GM23248 (cell line): ENCODE measurements at regions not wholly inside any gene's neighbourhood (a gene's known extent, or its start where the extent isn't known, plus 50 kb on each side); places are given as distances from the start of the nearest gene placed in this dataset.

Experiments used
- DNase-seq: peaks from one replicate; pipeline ENCODE4 v3.0.0-alpha.2; 2015
- H2AFZ ChIP-seq: fragments of 200-600 bp; sonication (generic); 2 replicates; pipeline ENCODE4 v1.6.1; 2016; ENCODE audit warnings: antibody characterized with exemption
- H3F3A ChIP-seq: fragments of 200-600 bp; sonication (generic); 2 replicates; pipeline ENCODE4 v1.6.1; 2016; ENCODE audit warnings: mild to moderate bottlenecking, antibody characterized with exemption, mixed run types; ENCODE audit not compliant: insufficient read depth
- H3K27ac ChIP-seq: fragments of 200-600 bp; sonication (generic); 2 replicates; pipeline ENCODE4 v1.5.1; 2016; ENCODE audit warnings: mild to moderate bottlenecking
- H3K27me3 ChIP-seq: fragments of 200-600 bp; sonication (generic); replicated peaks from 2 replicates; pipeline ENCODE4 v1.6.1; 2016; ENCODE audit warnings: mild to moderate bottlenecking; ENCODE audit not compliant: insufficient read depth
- H3K36me3 ChIP-seq: fragments of 200-600 bp; sonication (generic); 2 replicates; pipeline ENCODE4 v1.6.1; 2016; ENCODE audit warnings: low read depth, mild to moderate bottlenecking
- H3K4me1 ChIP-seq: fragments of 200-600 bp; sonication (generic); 2 replicates; pipeline ENCODE4 v1.6.1; 2016; ENCODE audit warnings: mild to moderate bottlenecking; ENCODE audit not compliant: insufficient read depth
- H3K4me2 ChIP-seq: fragments of 200-600 bp; sonication (generic); one replicate; pipeline ENCODE4 v1.6.1; 2016; ENCODE audit warnings: mild to moderate bottlenecking; ENCODE audit not compliant: unreplicated experiment
- H3K4me3 ChIP-seq: fragments of 200-600 bp; sonication (generic); 2 replicates; pipeline ENCODE4 v1.5.1; 2016; ENCODE audit warnings: mild to moderate bottlenecking
- H3K79me2 ChIP-seq: fragments of 200-600 bp; sonication (generic); 2 replicates; pipeline ENCODE4 v1.6.1; 2016; ENCODE audit warnings: mild to moderate bottlenecking; ENCODE audit not compliant: insufficient read depth
- H3K9ac ChIP-seq: fragments of 200-600 bp; sonication (generic); 2 replicates; pipeline ENCODE4 v1.6.1; 2016; ENCODE audit warnings: mild to moderate bottlenecking
- H3K9me2 ChIP-seq: fragments of 200-600 bp; sonication (generic); 2 replicates; pipeline ENCODE4 v1.6.1; 2016; ENCODE audit warnings: mixed run types, mild to moderate bottlenecking, moderate library complexity; ENCODE audit not compliant: insufficient read depth
- H3K9me3 ChIP-seq: fragments of 200-600 bp; sonication (generic); one replicate; pipeline ENCODE4 v1.6.1; 2017; ENCODE audit warnings: low read depth
- H4K20me1 ChIP-seq: fragments of 200-600 bp; sonication (generic); 2 replicates; pipeline ENCODE4 v1.6.0; 2016; ENCODE audit not compliant: insufficient read depth
- EZH2 ChIP-seq: fragments of 200-600 bp; sonication (generic); IDR thresholded peaks from 2 replicates; pipeline ENCODE4 v1.6.1; 2018; ENCODE audit warnings: antibody characterized with exemption, mild to moderate bottlenecking; ENCODE audit not compliant: insufficient read depth, poor library complexity, severe bottlenecking
- EZH2phosphoT487 ChIP-seq: fragments of 200-600 bp; sonication (generic); IDR thresholded peaks from 2 replicates; pipeline ENCODE4 v1.6.1; 2018; ENCODE audit warnings: antibody characterized with exemption, moderate library complexity, mild to moderate bottlenecking, low read depth; ENCODE audit not compliant: insufficient read depth
- WGBS, 2 experiments: methylation state at CpG; one replicate each; pipeline ENCODE4 v1.1.6; 2015 to 2017; ENCODE audit warnings: low lambda C conversion rate in 2 of 2, low coverage in 1 of 2; ENCODE audit errors: missing lambda C conversion rate in 2 of 2; 5-methylcytosine and 5-hydroxymethylcytosine counted together
- in situ Hi-C: fragments of 300-500 bp; cut with MboI; formaldehyde crosslinking; loops from 2 replicates; pipeline ENCODE4 v1.15.0; 2020

GRCh38 chr6:106732376-106732940 lies 103.1 kb downstream of the QRSL1 start:
- H3K27me3 ChIP-seq: peaks cover 17% of the 10 kb centered on the region; the same call in 1 of the 2 replicates
- no peaks in the 10 kb centered on the region for H3K36me3 ChIP-seq
- no peak overlapping the region for H2AFZ ChIP-seq
- no peaks in the 10 kb centered on the region for H4K20me1 ChIP-seq
- no peaks in the 10 kb centered on the region for H3K4me1 ChIP-seq
- H3F3A ChIP-seq: no peaks in the 10 kb centered on the region
- no peak overlapping the region for H3K4me2 ChIP-seq
- H3K9ac ChIP-seq: no peak overlapping the region
- no peak for DNase-seq
- no peaks in the 10 kb centered on the region for H3K79me2 ChIP-seq
- H3K4me3 ChIP-seq: no peak overlapping the region
- TF ChIP-seq EZH2: no peak
- no peak for TF ChIP-seq EZH2phosphoT487
- WGBS, 2 experiments: 61 to 63% methylated on average over 7 of the region's 7 CpGs
- no peaks in the 10 kb centered on the region for H3K9me3 ChIP-seq
- no peak overlapping the region for H3K27ac ChIP-seq
- H3K9me2 ChIP-seq: peaks cover 3% of the 10 kb centered on the region; the same call in 1 of the 2 replicates
- in situ Hi-C loops: no loop called here

DNA sequence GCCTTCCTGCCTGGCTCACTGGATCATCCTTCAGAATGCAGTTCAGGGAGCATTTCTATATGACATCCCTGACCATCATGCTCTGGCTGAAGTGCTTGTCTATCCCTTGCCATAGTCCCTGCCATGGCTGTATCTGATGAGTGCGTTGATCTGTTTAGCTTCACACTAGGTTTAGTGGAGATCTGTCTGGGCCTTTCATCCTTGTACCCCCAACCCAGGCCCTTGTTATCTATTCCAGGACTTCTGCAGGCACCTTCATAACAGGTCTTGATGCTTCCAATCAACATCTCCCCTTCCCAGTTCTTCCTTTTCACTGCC lies 102.4 kb downstream of the QRSL1 start:
- no peaks in the 10 kb centered on the region for H3F3A ChIP-seq
- no peak overlapping the region for H3K4me3 ChIP-seq
- no peaks in the 10 kb centered on the region for H3K79me2 ChIP-seq
- in situ Hi-C loops: no loop called here
- peaks cover 3% of the 10 kb centered on the region; the same call in 1 of the 2 replicates for H3K9me2 ChIP-seq
- H3K4me2 ChIP-seq: no peak overlapping the region
- TF ChIP-seq EZH2phosphoT487: no peak
- no peak for TF ChIP-seq EZH2
- H3K9ac ChIP-seq: no peak overlapping the region
- H3K36me3 ChIP-seq: no peaks in the 10 kb centered on the region
- H3K9me3 ChIP-seq: no peaks in the 10 kb centered on the region
- H4K20me1 ChIP-seq: no peaks in the 10 kb centered on the region
- H3K27me3 ChIP-seq: peaks cover 17% of the 10 kb centered on the region; the same call in 1 of the 2 replicates
- H2AFZ ChIP-seq: no peak overlapping the region
- 77% methylated on average over 1 of the region's 1 CpG for WGBS, 2 experiments
- H3K4me1 ChIP-seq: no peaks in the 10 kb centered on the region
- H3K27ac ChIP-seq: no peak overlapping the region
- no peak for DNase-seq

DNA sequence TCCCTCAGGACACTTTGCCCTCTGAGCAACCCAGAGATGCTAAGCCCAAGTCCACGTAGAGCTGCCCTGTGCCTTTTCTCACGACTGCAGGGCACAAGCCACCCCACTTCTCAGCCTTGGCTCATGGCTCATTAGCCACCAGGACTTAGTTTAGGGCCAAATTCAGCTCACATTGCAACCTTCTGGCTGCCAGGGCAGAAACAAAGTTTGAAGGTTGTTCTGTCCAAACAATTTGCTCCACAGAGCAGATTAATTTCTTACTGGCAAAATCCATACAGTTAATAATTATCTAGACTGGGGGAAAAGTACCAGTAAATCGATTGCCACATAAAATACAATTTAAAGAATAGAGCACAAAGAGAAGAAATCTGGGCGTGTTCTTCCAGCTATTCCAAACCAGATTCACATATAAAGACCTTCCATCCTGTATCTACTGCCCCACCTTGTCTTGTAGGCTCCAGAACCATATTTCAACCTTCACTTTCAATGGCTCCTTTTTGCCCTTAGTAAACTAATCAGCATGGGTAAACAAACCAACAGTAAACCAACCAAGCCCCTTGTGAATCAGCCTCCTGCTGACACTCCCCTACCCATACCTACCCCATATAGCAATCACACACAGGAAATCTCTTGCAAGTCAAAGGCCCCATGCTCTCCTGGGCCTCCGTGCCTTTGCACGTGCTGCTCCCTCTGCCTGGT lies 101.9 kb downstream of the QRSL1 start:
- no peaks in the 10 kb centered on the region for H3K79me2 ChIP-seq
- 27 to 30% methylated on average over 6 of the region's 6 CpGs for WGBS, 2 experiments
- peaks cover 17% of the 10 kb centered on the region; the same call in 1 of the 2 replicates for H3K27me3 ChIP-seq
- no peaks in the 10 kb centered on the region for H3K36me3 ChIP-seq
- no peak overlapping the region for H3K4me2 ChIP-seq
- no peak overlapping the region for H3K9ac ChIP-seq
- H4K20me1 ChIP-seq: no peaks in the 10 kb centered on the region
- no peak overlapping the region for H3K4me3 ChIP-seq
- no peaks in the 10 kb centered on the region for H3F3A ChIP-seq
- H3K27ac ChIP-seq: no peak overlapping the region
- no peak for DNase-seq
- in situ Hi-C loops: no loop called here
- H3K4me1 ChIP-seq: no peaks in the 10 kb centered on the region
- H2AFZ ChIP-seq: no peak overlapping the region
- TF ChIP-seq EZH2: no peak
- no peak for TF ChIP-seq EZH2phosphoT487
- H3K9me2 ChIP-seq: peaks cover 3% of the 10 kb centered on the region; the same call in 1 of the 2 replicates
- H3K9me3 ChIP-seq: no peaks in the 10 kb centered on the region

DNA sequence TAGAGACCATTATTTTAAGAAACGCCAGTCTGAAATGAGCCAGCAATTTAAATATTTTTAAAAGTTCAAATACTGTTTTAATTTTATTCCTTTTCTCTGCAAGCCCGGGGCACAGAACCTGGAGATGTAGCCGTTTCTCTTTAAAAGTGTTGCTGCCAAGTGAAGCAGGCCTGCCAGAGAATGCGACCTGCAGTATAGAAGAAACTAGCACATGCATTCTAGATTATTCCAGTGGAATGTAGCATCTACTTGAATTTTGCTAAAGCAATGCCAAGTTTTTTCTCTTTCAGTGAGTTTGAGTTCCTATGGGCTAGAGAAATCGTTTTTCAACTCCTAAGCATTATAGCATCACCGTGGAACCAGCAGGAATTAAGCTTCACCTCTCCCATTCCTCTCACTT lies 101.3 kb downstream of the QRSL1 start:
- Histone ChIP-seq H3K36me3 (no peaks in the 10 kb centered on the region), H3K4me2 (no peak overlapping the region), H3F3A (no peaks in the 10 kb centered on the region), H3K27me3 (peaks cover 17% of the 10 kb centered on the region; the same call in 1 of the 2 replicates), H3K79me2 (no peaks in the 10 kb centered on the region), H3K9me3 (no peaks in the 10 kb centered on the region), H3K4me3 (no peak overlapping the region), H3K9ac (no peak overlapping the region), H4K20me1 (no peaks in the 10 kb centered on the region), H2AFZ (no peak overlapping the region), H3K27ac (no peak overlapping the region), H3K4me1 (no peaks in the 10 kb centered on the region), H3K9me2 (peaks cover 3% of the 10 kb centered on the region; the same call in 1 of the 2 replicates)
- no peak for DNase-seq
- TF ChIP-seq EZH2 (no peak), EZH2phosphoT487 (no peak)
- in situ Hi-C loops: no loop called here
- WGBS, 2 experiments: 15 to 18% methylated on average over 6 of the region's 6 CpGs
